ENCODE measurements at regions not wholly inside any gene's neighbourhood (a gene's known extent, or its start where the extent isn't known, plus 50 kb on each side); places are given as distances from the start of the nearest gene placed in this dataset.

- H3K36me3 Mint-ChIP-seq, result no peaks in the 10 kb centered on the region
- intact Hi-C loops (cut with micrococcal nuclease), result no loop called here
- H3K27me3 ChIP-seq (ENCODE audit: insufficient read depth, low read length), result peaks cover 1% of the 10 kb centered on the region
- H3K36me3 ChIP-seq (ENCODE audit: insufficient read depth, low read length), result no peaks in the 10 kb centered on the region
- no peak overlapping the region for H3K4me3 ChIP-seq (ENCODE audit: low read length in 2 of 2)
- no peak for DNase-seq
- POLR2A ChIA-PET (ENCODE audit: partially characterized antibody), result no interaction called here
- peaks cover 0 to 4% of the 10 kb centered on the region in 2 donors for H3K9me3 ChIP-seq (ENCODE audit: control insufficient read depth in 1 of 2, low read length in 2 of 2)
- no peak overlapping the region for H3K27ac ChIP-seq (ENCODE audit: low read depth, low read length)
- CTCF ChIA-PET (ENCODE audit: partially characterized antibody), result no interaction called here
- H3K9me3 Mint-ChIP-seq, result peaks cover 0 to 1% (median 0%) of the 10 kb centered on the region in 8 donors
- no peak overlapping the region for H3K4me3 Mint-ChIP-seq
- no peaks in the 10 kb centered on the region for H3K4me1 Mint-ChIP-seq
- H3K27me3 Mint-ChIP-seq, result peaks cover 3 to 9% of the 10 kb centered on the region in 2 donors
- H3K4me1 ChIP-seq (ENCODE audit: insufficient read depth, low read length), result no peaks in the 10 kb centered on the region
- no peak overlapping the region for H3K27ac Mint-ChIP-seq
Measured at GRCh38 chr11:71068963-71069362, 183.4 kb downstream of the SHANK2 start.

GRCh38 chr11:71067753-71068152 is 184.6 kb downstream of the SHANK2 start:
- Histone ChIP-seq H3K4me3 (ENCODE audit: low read length in 2 of 2) (no peak overlapping the region), H3K36me3 (ENCODE audit: insufficient read depth, low read length) (no peaks in the 10 kb centered on the region), H3K9me3 (ENCODE audit: control insufficient read depth in 1 of 2, low read length in 2 of 2) (peaks cover 0 to 4% of the 10 kb centered on the region in 2 donors), H3K27ac (ENCODE audit: low read depth, low read length) (no peak overlapping the region), H3K4me1 (ENCODE audit: insufficient read depth, low read length) (no peaks in the 10 kb centered on the region), H3K27me3 (ENCODE audit: insufficient read depth, low read length) (peaks cover 4% of the 10 kb centered on the region)
- no peaks in the 10 kb centered on the region for H3K4me1 Mint-ChIP-seq
- intact Hi-C loops (cut with micrococcal nuclease), result no loop called here
- H3K27ac Mint-ChIP-seq, result no peak overlapping the region
- POLR2A ChIA-PET (ENCODE audit: partially characterized antibody), result no interaction called here
- H3K9me3 Mint-ChIP-seq, result peaks cover 0 to 1% (median 0%) of the 10 kb centered on the region in 8 donors
- CTCF ChIA-PET (ENCODE audit: partially characterized antibody), result no interaction called here
- DNase-seq, result no peak
- H3K27me3 Mint-ChIP-seq, result peaks cover 10 to 18% of the 10 kb centered on the region in 2 donors
- H3K4me3 Mint-ChIP-seq, result no peak overlapping the region
- no peaks in the 10 kb centered on the region for H3K36me3 Mint-ChIP-seq

DNA sequence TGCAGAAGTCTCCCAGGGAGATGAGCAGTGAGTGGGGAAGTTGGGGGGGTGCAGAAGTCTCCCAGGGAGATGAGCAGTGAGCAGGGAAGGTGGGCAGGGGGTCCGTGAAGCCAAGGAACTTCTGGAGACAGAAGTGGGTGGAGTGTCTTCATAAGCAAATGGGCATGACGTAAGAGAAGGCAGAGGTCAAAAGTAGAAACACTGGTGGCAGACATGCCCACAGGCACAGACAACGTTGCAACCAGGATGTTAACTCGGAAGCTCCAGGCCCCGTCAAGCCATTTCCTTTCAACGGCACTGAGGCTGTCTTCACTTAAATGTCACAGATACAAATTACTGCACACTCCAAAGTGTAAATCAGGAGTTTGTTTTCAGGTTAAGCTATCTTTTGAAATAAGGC is 186.1 kb downstream of the SHANK2 start:
- H3K9me3 Mint-ChIP-seq, result peaks cover 0 to 1% (median 0%) of the 10 kb centered on the region in 8 donors
- H3K27ac Mint-ChIP-seq, result no peak overlapping the region
- no peak overlapping the region for H3K4me3 ChIP-seq (ENCODE audit: low read length in 2 of 2)
- ChIA-PET CTCF (ENCODE audit: partially characterized antibody) (no interaction called here), POLR2A (ENCODE audit: partially characterized antibody) (no interaction called here)
- DNase-seq, result no peak
- peaks cover 13 to 18% of the 10 kb centered on the region in 2 donors for H3K27me3 Mint-ChIP-seq
- no peaks in the 10 kb centered on the region for H3K36me3 ChIP-seq (ENCODE audit: insufficient read depth, low read length)
- no peaks in the 10 kb centered on the region for H3K36me3 Mint-ChIP-seq
- intact Hi-C loops (cut with micrococcal nuclease), result no loop called here
- H3K9me3 ChIP-seq (ENCODE audit: control insufficient read depth in 1 of 2, low read length in 2 of 2), result peaks cover 0 to 4% of the 10 kb centered on the region in 2 donors
- peaks cover 4% of the 10 kb centered on the region for H3K27me3 ChIP-seq (ENCODE audit: insufficient read depth, low read length)
- H3K27ac ChIP-seq (ENCODE audit: low read depth, low read length), result no peak overlapping the region
- no peak overlapping the region for H3K4me3 Mint-ChIP-seq
- H3K4me1 ChIP-seq (ENCODE audit: insufficient read depth, low read length), result no peaks in the 10 kb centered on the region
- H3K4me1 Mint-ChIP-seq, result no peaks in the 10 kb centered on the region

- intact Hi-C loops (cut with micrococcal nuclease), result no loop called here
- Mint-ChIP-seq H3K4me3 (no peak overlapping the region), H3K27me3 (peaks cover 13 to 18% of the 10 kb centered on the region in 2 donors), H3K27ac (no peak overlapping the region), H3K36me3 (no peaks in the 10 kb centered on the region), H3K4me1 (no peaks in the 10 kb centered on the region), H3K9me3 (peaks cover 0 to 1% (median 0%) of the 10 kb centered on the region in 8 donors)
- Histone ChIP-seq H3K4me3 (ENCODE audit: low read length in 2 of 2) (no peak overlapping the region), H3K27me3 (ENCODE audit: insufficient read depth, low read length) (peaks cover 4% of the 10 kb centered on the region), H3K27ac (ENCODE audit: low read depth, low read length) (no peak overlapping the region), H3K36me3 (ENCODE audit: insufficient read depth, low read length) (no peaks in the 10 kb centered on the region), H3K9me3 (ENCODE audit: control insufficient read depth in 1 of 2, low read length in 2 of 2) (peaks cover 0 to 4% of the 10 kb centered on the region in 2 donors), H3K4me1 (ENCODE audit: insufficient read depth, low read length) (no peaks in the 10 kb centered on the region)
- no peak for DNase-seq
- POLR2A ChIA-PET (ENCODE audit: partially characterized antibody), result no interaction called here
- CTCF ChIA-PET (ENCODE audit: partially characterized antibody), result no interaction called here
Measured at GRCh38 chr11:71065841-71066240, 186.5 kb downstream of the SHANK2 start.

- DNase-seq, result no peak
- H3K4me3 ChIP-seq (ENCODE audit: low read length in 2 of 2), result no peak overlapping the region
- H3K36me3 ChIP-seq (ENCODE audit: insufficient read depth, low read length), result no peaks in the 10 kb centered on the region
- H3K36me3 Mint-ChIP-seq, result no peaks in the 10 kb centered on the region
- peaks cover 13 to 22% of the 10 kb centered on the region in 2 donors for H3K27me3 Mint-ChIP-seq
- peaks cover 4% of the 10 kb centered on the region for H3K27me3 ChIP-seq (ENCODE audit: insufficient read depth, low read length)
- H3K4me1 Mint-ChIP-seq, result no peaks in the 10 kb centered on the region
- peaks cover 0 to 4% of the 10 kb centered on the region in 2 donors for H3K9me3 ChIP-seq (ENCODE audit: control insufficient read depth in 1 of 2, low read length in 2 of 2)
- H3K27ac Mint-ChIP-seq, result no peak overlapping the region
- ChIA-PET POLR2A (ENCODE audit: partially characterized antibody) (no interaction called here), CTCF (ENCODE audit: partially characterized antibody) (no interaction called here)
- H3K4me1 ChIP-seq (ENCODE audit: insufficient read depth, low read length), result no peaks in the 10 kb centered on the region
- peaks cover 0 to 1% (median 0%) of the 10 kb centered on the region in 8 donors for H3K9me3 Mint-ChIP-seq
- H3K4me3 Mint-ChIP-seq, result no peak overlapping the region
- no peak overlapping the region for H3K27ac ChIP-seq (ENCODE audit: low read depth, low read length)
- intact Hi-C loops (cut with micrococcal nuclease), result no loop called here
Measured at GRCh38 chr11:71064702-71065515, 187.5 kb downstream of the SHANK2 start.

- peaks cover 0 to 4% of the 10 kb centered on the region in 2 donors for H3K9me3 ChIP-seq (ENCODE audit: control insufficient read depth in 1 of 2, low read length in 2 of 2)
- POLR2A ChIA-PET (ENCODE audit: partially characterized antibody), result no interaction called here
- no peaks in the 10 kb centered on the region for H3K36me3 Mint-ChIP-seq
- peaks cover 14 to 24% of the 10 kb centered on the region in 2 donors for H3K27me3 Mint-ChIP-seq
- no peak overlapping the region for H3K4me3 Mint-ChIP-seq
- H3K27me3 ChIP-seq (ENCODE audit: insufficient read depth, low read length), result peaks cover 4% of the 10 kb centered on the region
- peaks cover 0 to 1% (median 0%) of the 10 kb centered on the region in 8 donors for H3K9me3 Mint-ChIP-seq
- H3K36me3 ChIP-seq (ENCODE audit: insufficient read depth, low read length), result no peaks in the 10 kb centered on the region
- CTCF ChIA-PET (ENCODE audit: partially characterized antibody), result no interaction called here
- no peak overlapping the region for H3K27ac ChIP-seq (ENCODE audit: low read depth, low read length)
- intact Hi-C loops (cut with micrococcal nuclease), result no loop called here
- H3K4me3 ChIP-seq (ENCODE audit: low read length in 2 of 2), result no peak overlapping the region
- no peak for DNase-seq
- H3K4me1 Mint-ChIP-seq, result no peaks in the 10 kb centered on the region
- peak overlapping the region in 1 of 7 donors; percentile 74 for H3K27ac Mint-ChIP-seq
- H3K4me1 ChIP-seq (ENCODE audit: insufficient read depth, low read length), result no peaks in the 10 kb centered on the region
Measured at GRCh38 chr11:71064183-71064582, 188.2 kb downstream of the SHANK2 start.

- no peaks in the 10 kb centered on the region for H3K36me3 Mint-ChIP-seq
- H3K27ac ChIP-seq (ENCODE audit: low read depth, low read length), result no peak overlapping the region
- peaks cover 0 to 1% (median 0%) of the 10 kb centered on the region in 8 donors for H3K9me3 Mint-ChIP-seq
- no peak overlapping the region for H3K27ac Mint-ChIP-seq
- no peaks in the 10 kb centered on the region for H3K36me3 ChIP-seq (ENCODE audit: insufficient read depth, low read length)
- DNase-seq, result no peak
- H3K4me1 Mint-ChIP-seq, result no peaks in the 10 kb centered on the region
- ChIA-PET POLR2A (ENCODE audit: partially characterized antibody) (no interaction called here), CTCF (ENCODE audit: partially characterized antibody) (no interaction called here)
- H3K4me3 ChIP-seq (ENCODE audit: low read length in 2 of 2), result no peak overlapping the region
- no peaks in the 10 kb centered on the region for H3K4me1 ChIP-seq (ENCODE audit: insufficient read depth, low read length)
- peaks cover 0 to 4% of the 10 kb centered on the region in 2 donors for H3K9me3 ChIP-seq (ENCODE audit: control insufficient read depth in 1 of 2, low read length in 2 of 2)
- no peak overlapping the region for H3K4me3 Mint-ChIP-seq
- intact Hi-C loops (cut with micrococcal nuclease), result no loop called here
- peaks cover 4% of the 10 kb centered on the region for H3K27me3 ChIP-seq (ENCODE audit: insufficient read depth, low read length)
- peaks cover 15 to 24% of the 10 kb centered on the region in 2 donors for H3K27me3 Mint-ChIP-seq
Measured at GRCh38 chr11:71063129-71063528, 189.2 kb downstream of the SHANK2 start.

All from CD4-positive, alpha-beta memory T cell (primary cell).